ENCODE measurements at regions not wholly inside any gene's neighbourhood (a gene's known extent, or its start where the extent isn't known, plus 50 kb on each side); places are given as distances from the start of the nearest gene placed in this dataset.

DNA sequence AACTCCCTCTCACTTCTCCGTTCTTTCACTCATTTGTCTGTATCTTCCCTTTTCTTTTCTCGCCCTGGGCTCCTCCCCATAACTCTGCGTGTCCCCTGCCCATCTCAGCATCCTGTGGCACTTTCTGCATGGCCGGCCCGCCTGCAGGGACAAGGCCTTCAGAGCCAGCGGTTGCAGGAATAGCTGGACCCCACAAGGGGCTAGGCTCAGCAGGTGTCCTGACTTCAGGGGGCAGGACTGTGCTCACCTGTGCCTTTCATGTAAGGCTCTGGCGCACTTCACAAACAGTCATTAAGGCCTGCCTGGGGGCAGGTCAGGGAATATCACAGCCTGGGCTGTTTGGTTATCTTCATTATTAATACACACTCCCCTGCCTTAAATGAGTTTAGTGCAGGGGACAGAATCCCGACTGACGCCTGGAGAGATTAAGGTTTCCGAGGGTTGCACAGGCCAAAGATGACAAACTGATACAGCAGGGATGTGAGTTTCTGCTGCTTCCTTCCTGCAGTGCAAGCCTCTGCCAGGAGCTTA is 768.8 kb upstream of the TBX3 start:
- 19% methylated on average over 10 of the region's 10 CpGs; no CpG with 5 or more reads in 1 of the 2 experiments for WGBS, 2 experiments (ENCODE audit: extremely low coverage in 1 of 2, insufficient coverage in 1 of 2, insufficient read length in 1 of 2, insufficient replicate concordance in 2 of 2, low coverage in 1 of 2, low lambda C conversion rate in 2 of 2, missing lambda C conversion rate in 1 of 2)
- H3K27me3 ChIP-seq (replicated peaks in 1 of 4; ENCODE audit: control insufficient read depth in 3 of 4, extremely low read depth in 1 of 4, insufficient read depth in 3 of 4, low read length in 3 of 4): peaks cover 0 to 20% (median 11%) of the 10 kb centered on the region in 4 experiments; a peak in 5 of 7 replicates
- no peak overlapping the region for H3K23ac ChIP-seq (ENCODE audit: insufficient read length)
- no peaks in the 10 kb centered on the region for H3K9me3 ChIP-seq (ENCODE audit: insufficient read depth in 2 of 2, low read depth in 1 of 2, low read length in 1 of 2)
- no peaks in the 10 kb centered on the region for H3K79me1 ChIP-seq (ENCODE audit: low read depth, low read length)
- 0 out of 2 replicates have a peak overlapping the region, but pooled peaks have one; percentile 94 for H2BK5ac ChIP-seq (ENCODE audit: low read depth, low read length)
- peak overlapping the region; percentile 89; the same call in 1 of the 2 replicates for H2BK12ac ChIP-seq (ENCODE audit: low read depth, low read length)
- ChIA-PET POLR2A (ENCODE audit: partially characterized antibody) (no interaction called here), CTCF (ENCODE audit: partially characterized antibody) (interaction anchor here (0.6 to 1.8 kb wide), 3 partner anchors 20 to 296 kb away, joined by 3 to 5 read pairs (median 4); no protein-coding TSS in a partner anchor)
- H4K5ac ChIP-seq (ENCODE audit: insufficient read length, low read depth, low read length): no peak overlapping the region
- H3K4me1 ChIP-seq (replicated peaks in 1 of 4; ENCODE audit: control insufficient read depth in 3 of 4, insufficient read depth in 4 of 4, low read length in 3 of 4): peaks cover 9 to 26% (median 20%) of the 10 kb centered on the region in 4 experiments
- H3K56ac ChIP-seq (replicated peaks; ENCODE audit: insufficient read length, low read depth, low read length): no peak overlapping the region
- 0 out of 2 replicates have a peak overlapping the region, but pooled peaks have one; percentile 89 for H2BK20ac ChIP-seq (ENCODE audit: low read length)
- no peak overlapping the region for H4K8ac ChIP-seq (ENCODE audit: extremely low read depth, insufficient read depth, low read length)
- H3K79me2 ChIP-seq (ENCODE audit: control insufficient read depth in 1 of 2, insufficient read depth in 2 of 2, low read length in 2 of 2): no peaks in the 10 kb centered on the region
- no peak overlapping the region for H3K18ac ChIP-seq (ENCODE audit: extremely low read depth, low read length)
- H3K23me2 ChIP-seq (ENCODE audit: low read depth, low read length): peaks cover 10% of the 10 kb centered on the region; the same call in 1 of the 2 replicates
- H3K36me3 ChIP-seq (ENCODE audit: control insufficient read depth in 2 of 4, insufficient read depth in 4 of 4, low read length in 3 of 4): no peaks in the 10 kb centered on the region
- FAIRE-seq (no peak), DNase-seq (ENCODE audit: low read depth in 1 of 2, low spot score in 2 of 2) (peak in 1 of 2 experiments; percentile 65)
- no peak overlapping the region for H3K14ac ChIP-seq (ENCODE audit: insufficient read length)
- no peak overlapping the region for H3K9ac ChIP-seq (replicated peaks in 1 of 4; ENCODE audit: extremely low read depth in 1 of 4, low read depth in 3 of 4, low read length in 3 of 4)
- no peak overlapping the region for H3K27ac ChIP-seq (ENCODE audit: low read depth, low read length)
- peak overlapping the region; percentile 94; the same call in 1 of the 2 replicates for H2AFZ ChIP-seq (ENCODE audit: low read length)
- no peaks in the 10 kb centered on the region for H4K20me1 ChIP-seq (replicated peaks in 1 of 2; ENCODE audit: control insufficient read depth in 1 of 2, insufficient read depth in 2 of 2, low read length in 2 of 2)
- H2AK5ac ChIP-seq (ENCODE audit: low read depth, low read length): no peak overlapping the region
- no peak overlapping the region for H3K4ac ChIP-seq (replicated peaks; ENCODE audit: insufficient read length, low read depth, low read length)
- H2BK15ac ChIP-seq (ENCODE audit: low read length): 0 out of 2 replicates have a peak overlapping the region, but pooled peaks have one; percentile 75
- H3K4me3 ChIP-seq (ENCODE audit: extremely low read depth in 1 of 4, insufficient read depth in 2 of 4, low read depth in 3 of 4, low read length in 4 of 4): peak overlapping the region; percentile 50 to 62 (median 60); a peak in 7 of 8 replicates
- no peak overlapping the region for H4K91ac ChIP-seq (replicated peaks; ENCODE audit: insufficient read length, low read length)
- no peak overlapping the region for H2BK120ac ChIP-seq (replicated peaks; ENCODE audit: low read depth, low read length)
- peak overlapping the region; percentile 91 to 100 for H3K4me2 ChIP-seq (ENCODE audit: insufficient read depth in 1 of 2, low read depth in 2 of 2, low read length in 2 of 2)
- no peak for TF ChIP-seq HDAC6 (IDR thresholded peaks at IDR 0.05; ENCODE audit: low read depth, low read length)
- TF ChIP-seq NANOG (IDR thresholded peaks at IDR 0.05; ENCODE audit: insufficient read depth, low read depth, low read length, poor library complexity, severe bottlenecking): no peak
- TF ChIP-seq RXRA (IDR thresholded peaks at IDR 0.05; ENCODE audit: insufficient read depth, low read depth, low read length): no peak
- no peak for TF ChIP-seq TBP (IDR thresholded peaks at IDR 0.05; ENCODE audit: low read depth, low read length)
- no peak for TF ChIP-seq NRF1 (IDR thresholded peaks at IDR 0.05; ENCODE audit: low read depth, low read length)
- TF ChIP-seq BRCA1 (IDR thresholded peaks at IDR 0.05; ENCODE audit: low read depth, low read length): no peak
- no peak for TF ChIP-seq EZH2 (IDR thresholded peaks at IDR 0.05; ENCODE audit: low read depth, low read length, severe bottlenecking)
- no peak for TF ChIP-seq BCL11A (IDR thresholded peaks at IDR 0.05; ENCODE audit: low read depth in 2 of 2, low read length in 2 of 2)
- TF ChIP-seq CBX8 (IDR thresholded peaks at IDR 0.05; ENCODE audit: borderline replicate concordance, low read depth, low read length): no peak
- TF ChIP-seq E2F6 (IDR thresholded peaks at IDR 0.05): no peak
- no peak for TF ChIP-seq PHF8 (conservative IDR thresholded peaks at IDR 0.05; ENCODE audit: low read depth, low read length)
- TF ChIP-seq SP4 (IDR thresholded peaks at IDR 0.05; ENCODE audit: low read length): no peak
- no peak for TF ChIP-seq JUN (IDR thresholded peaks at IDR 0.05; ENCODE audit: low read depth, low read length)

All from H1 (cell line).